Caco-2 (cell line): ENCODE measurements at regions not wholly inside any gene's neighbourhood (a gene's known extent, or its start where the extent isn't known, plus 50 kb on each side); places are given as distances from the start of the nearest gene placed in this dataset.

Experiments used
- BruUV-seq: library from RNA; stranded (reverse); fragments of 400-500 nt; replicated peaks from 2 replicates; lab custom pipeline; 2021; lab: Mats Ljungman, UMichigan
- CTCF ChIA-PET: fragments of 300-600 bp; sonication (Branson Sonifier 250); formaldehyde crosslinking; loops from one replicate; lab custom pipeline; 2022; ENCODE audit warnings: antibody characterized with exemption; lab: Charles Lee
- POLR2A ChIA-PET: fragments of 300-600 bp; sonication (Branson Sonifier 250); formaldehyde crosslinking; loops from one replicate; lab custom pipeline; 2022; ENCODE audit warnings: antibody characterized with exemption; lab: Charles Lee
- DNase-seq, 2 experiments: peaks; one replicate each; pipeline versions ENCODE4 v3.0.0 to v3.0.0-alpha.2; 2020 to 2022
- H3K27me3 ChIP-seq: replicated peaks from 2 replicates; pipeline ENCODE4 v1.6.0; 2011; ENCODE audit warnings: low read length; ENCODE audit not compliant: control insufficient read depth, insufficient read depth
- H3K36me3 ChIP-seq: 2 replicates; pipeline ENCODE4 v1.5.1; 2011; ENCODE audit warnings: low read length; ENCODE audit not compliant: control insufficient read depth, insufficient read depth
- H3K4me1 ChIP-seq: fragments of 250-450 bp; sonication (Bioruptor Pico); 2 replicates; pipeline ENCODE4 v1.5.1; 2020; ENCODE audit warnings: mild to moderate bottlenecking
- H3K4me3 ChIP-seq: 2 replicates; pipeline ENCODE4 v1.5.1; 2011; ENCODE audit warnings: low read depth, mild to moderate bottlenecking, control low read depth, low read length
- H3K9me3 ChIP-seq: fragments of 250-450 bp; sonication (Bioruptor Pico); 2 replicates; pipeline ENCODE4 v1.5.1; 2020; ENCODE audit warnings: mild to moderate bottlenecking, moderate library complexity
- H3K27ac Mint-ChIP-seq: one replicate; pipeline ENCODE4 v1.8.0; 2022; ENCODE audit warnings: mixed read lengths; ENCODE audit not compliant: unreplicated experiment
- H3K27me3 Mint-ChIP-seq: one replicate; pipeline ENCODE4 v1.8.0; 2022; ENCODE audit warnings: mixed read lengths; ENCODE audit not compliant: insufficient read depth, unreplicated experiment
- H3K36me3 Mint-ChIP-seq: one replicate; pipeline ENCODE4 v1.8.0; 2022; ENCODE audit warnings: mild to moderate bottlenecking, mixed read lengths; ENCODE audit not compliant: insufficient read depth, unreplicated experiment
- H3K4me1 Mint-ChIP-seq: one replicate; pipeline ENCODE4 v1.8.0; 2022; ENCODE audit warnings: low read depth, mixed read lengths; ENCODE audit not compliant: unreplicated experiment
- H3K4me3 Mint-ChIP-seq: one replicate; pipeline ENCODE4 v1.8.0; 2022; ENCODE audit warnings: mild to moderate bottlenecking, moderate library complexity, mixed read lengths; ENCODE audit not compliant: unreplicated experiment
- H3K9me3 Mint-ChIP-seq: one replicate; pipeline ENCODE4 v1.8.0; 2022; ENCODE audit warnings: mixed read lengths; ENCODE audit not compliant: unreplicated experiment
- intact Hi-C: fragments of 100-400 bp; cut with micrococcal nuclease; formaldehyde crosslinking; loops from one replicate; pipeline ENCODE4 v1.10.0; 2022; ENCODE audit not compliant: unreplicated experiment
- TF ChIP-seq, protein P1 (sequence below), 2 experiments: fragments of 200-600 bp in 1 of 2; IDR thresholded peaks; 1 replicate in 1 of 2; 2 replicates in 1 of 2; pipeline versions ENCODE4 v1.5.1 to v1.8.0; 2011 to 2022; ENCODE audit warnings: antibody characterized with exemption in 1 of 2, control low read depth in 1 of 2, inconsistent platforms in 1 of 2, low read depth in 1 of 2, low read length in 1 of 2, mild to moderate bottlenecking in 1 of 2, moderate library complexity in 1 of 2; ENCODE audit not compliant: insufficient read depth in 1 of 2, severe bottlenecking in 1 of 2, unreplicated experiment in 1 of 2

DNA sequence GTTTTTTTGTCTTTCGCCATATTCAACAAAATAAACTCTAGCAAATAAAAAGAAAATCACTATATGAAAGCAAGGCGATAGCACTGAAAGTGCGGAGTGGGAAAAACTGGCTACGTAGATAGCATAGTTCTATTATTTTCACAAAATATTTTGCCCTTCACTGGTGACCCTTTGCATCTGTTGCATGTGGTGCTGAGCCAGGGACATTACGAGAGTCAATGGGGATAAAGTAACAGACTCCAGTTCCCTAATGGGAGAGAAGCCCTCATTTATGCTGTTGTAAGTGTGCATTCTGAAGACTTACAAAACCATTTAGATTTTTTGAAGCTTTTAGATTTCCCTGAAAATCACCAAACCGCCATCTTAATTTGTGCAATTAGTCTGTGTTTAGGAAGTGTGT, 501.6 kb downstream of the PPARGC1A start:
- no peaks in the 10 kb centered on the region for H3K36me3 Mint-ChIP-seq
- ChIA-PET POLR2A (no interaction called here), CTCF (no interaction called here)
- H3K4me1 Mint-ChIP-seq: no peaks in the 10 kb centered on the region
- peaks cover 7% of the 10 kb centered on the region for H3K27me3 Mint-ChIP-seq
- no peak for DNase-seq
- no peak overlapping the region for H3K4me3 Mint-ChIP-seq
- BruUV-seq: no TSS peak
- no peak overlapping the region for H3K4me3 ChIP-seq
- H3K27ac Mint-ChIP-seq: no peak overlapping the region
- TF ChIP-seq, protein P1, sequence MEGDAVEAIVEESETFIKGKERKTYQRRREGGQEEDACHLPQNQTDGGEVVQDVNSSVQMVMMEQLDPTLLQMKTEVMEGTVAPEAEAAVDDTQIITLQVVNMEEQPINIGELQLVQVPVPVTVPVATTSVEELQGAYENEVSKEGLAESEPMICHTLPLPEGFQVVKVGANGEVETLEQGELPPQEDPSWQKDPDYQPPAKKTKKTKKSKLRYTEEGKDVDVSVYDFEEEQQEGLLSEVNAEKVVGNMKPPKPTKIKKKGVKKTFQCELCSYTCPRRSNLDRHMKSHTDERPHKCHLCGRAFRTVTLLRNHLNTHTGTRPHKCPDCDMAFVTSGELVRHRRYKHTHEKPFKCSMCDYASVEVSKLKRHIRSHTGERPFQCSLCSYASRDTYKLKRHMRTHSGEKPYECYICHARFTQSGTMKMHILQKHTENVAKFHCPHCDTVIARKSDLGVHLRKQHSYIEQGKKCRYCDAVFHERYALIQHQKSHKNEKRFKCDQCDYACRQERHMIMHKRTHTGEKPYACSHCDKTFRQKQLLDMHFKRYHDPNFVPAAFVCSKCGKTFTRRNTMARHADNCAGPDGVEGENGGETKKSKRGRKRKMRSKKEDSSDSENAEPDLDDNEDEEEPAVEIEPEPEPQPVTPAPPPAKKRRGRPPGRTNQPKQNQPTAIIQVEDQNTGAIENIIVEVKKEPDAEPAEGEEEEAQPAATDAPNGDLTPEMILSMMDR (IDR thresholded peaks at IDR 0.05; ENCODE audit: insufficient read depth in 1 of 2, low read depth in 1 of 2, low read length in 1 of 2, severe bottlenecking in 1 of 2, unreplicated experiment in 1 of 2): no peak
- H3K36me3 ChIP-seq: no peaks in the 10 kb centered on the region
- H3K9me3 Mint-ChIP-seq: no peaks in the 10 kb centered on the region
- no peaks in the 10 kb centered on the region for H3K9me3 ChIP-seq
- no peaks in the 10 kb centered on the region for H3K27me3 ChIP-seq
- intact Hi-C loops: no loop called here
- H3K4me1 ChIP-seq: no peaks in the 10 kb centered on the region

DNA sequence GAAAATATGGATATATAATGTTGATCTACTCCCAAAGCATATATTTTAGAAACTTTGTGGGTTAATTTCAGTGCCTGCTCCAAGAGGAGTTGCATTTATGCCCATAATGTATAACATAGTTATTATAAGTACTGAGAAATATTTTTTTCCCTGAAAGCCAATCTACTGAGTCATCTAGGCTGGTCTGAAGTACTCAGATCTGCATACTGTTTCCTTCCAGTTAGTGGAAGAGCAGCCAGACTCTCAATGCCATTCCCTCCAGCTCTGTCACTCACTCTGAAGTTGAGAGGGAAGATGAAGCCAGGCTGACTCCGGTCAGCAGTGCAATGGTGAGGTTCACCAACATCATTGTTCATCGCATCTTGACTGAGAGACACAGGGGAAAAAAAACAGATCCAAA, 505.1 kb downstream of the PPARGC1A start:
- H3K27ac Mint-ChIP-seq: no peak overlapping the region
- CTCF ChIA-PET: no interaction called here
- POLR2A ChIA-PET: no interaction called here
- Histone ChIP-seq H3K4me1 (no peaks in the 10 kb centered on the region), H3K27me3 (no peaks in the 10 kb centered on the region), H3K9me3 (no peaks in the 10 kb centered on the region), H3K4me3 (no peak overlapping the region), H3K36me3 (no peaks in the 10 kb centered on the region)
- H3K27me3 Mint-ChIP-seq: peaks cover 2% of the 10 kb centered on the region
- no peaks in the 10 kb centered on the region for H3K9me3 Mint-ChIP-seq
- no peak for DNase-seq
- intact Hi-C loops: no loop called here
- no TSS peak for BruUV-seq
- H3K4me1 Mint-ChIP-seq: no peaks in the 10 kb centered on the region
- no peaks in the 10 kb centered on the region for H3K36me3 Mint-ChIP-seq
- no peak overlapping the region for H3K4me3 Mint-ChIP-seq
- TF ChIP-seq, protein P1 (IDR thresholded peaks at IDR 0.05; ENCODE audit: insufficient read depth in 1 of 2, low read depth in 1 of 2, low read length in 1 of 2, severe bottlenecking in 1 of 2, unreplicated experiment in 1 of 2): no peak

DNA sequence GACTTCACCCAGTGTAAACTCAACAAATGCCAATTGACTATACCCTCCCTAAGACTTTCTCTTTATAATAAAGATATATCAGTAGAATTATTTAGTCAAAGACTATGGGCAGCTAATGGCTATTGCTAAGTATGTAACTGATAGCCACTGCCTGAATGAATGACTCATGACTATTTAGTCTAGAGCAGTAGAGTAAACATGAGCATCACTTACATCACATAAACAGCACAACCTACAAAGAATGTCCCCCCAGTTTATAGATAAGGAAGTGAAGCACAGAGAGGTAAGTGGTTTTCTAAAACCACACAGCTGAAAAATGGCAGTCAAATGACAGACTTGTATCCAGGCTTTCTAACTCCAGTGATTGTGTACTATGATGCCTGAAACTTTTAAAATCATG, 507.0 kb downstream of the PPARGC1A start:
- Histone ChIP-seq H3K27me3 (no peaks in the 10 kb centered on the region), H3K4me1 (no peaks in the 10 kb centered on the region), H3K4me3 (no peak overlapping the region), H3K36me3 (no peaks in the 10 kb centered on the region), H3K9me3 (no peaks in the 10 kb centered on the region)
- TF ChIP-seq, protein P1 (IDR thresholded peaks at IDR 0.05; ENCODE audit: insufficient read depth in 1 of 2, low read depth in 1 of 2, low read length in 1 of 2, severe bottlenecking in 1 of 2, unreplicated experiment in 1 of 2): no peak
- Mint-ChIP-seq H3K27me3 (no peaks in the 10 kb centered on the region), H3K4me1 (no peaks in the 10 kb centered on the region), H3K9me3 (no peaks in the 10 kb centered on the region), H3K27ac (no peak overlapping the region), H3K4me3 (no peak overlapping the region), H3K36me3 (no peaks in the 10 kb centered on the region)
- no TSS peak for BruUV-seq
- CTCF ChIA-PET: no interaction called here
- no peak for DNase-seq
- intact Hi-C loops: no loop called here
- POLR2A ChIA-PET: no interaction called here
